Ammon's horn (tissue), 1 donor: ENCODE measurements at regions not wholly inside any gene's neighbourhood (a gene's known extent, or its start where the extent isn't known, plus 50 kb on each side); places are given as distances from the start of the nearest gene placed in this dataset.

Experiments
- DNase-seq: peaks from one replicate; pipeline ENCODE4 v3.0.0-alpha.2; 2016; ENCODE audit warnings: low spot score

GRCh38 chr15:69505956-69506556, 53.4 kb downstream of the RPLP1 start:
- DNase-seq = no peak

DNA sequence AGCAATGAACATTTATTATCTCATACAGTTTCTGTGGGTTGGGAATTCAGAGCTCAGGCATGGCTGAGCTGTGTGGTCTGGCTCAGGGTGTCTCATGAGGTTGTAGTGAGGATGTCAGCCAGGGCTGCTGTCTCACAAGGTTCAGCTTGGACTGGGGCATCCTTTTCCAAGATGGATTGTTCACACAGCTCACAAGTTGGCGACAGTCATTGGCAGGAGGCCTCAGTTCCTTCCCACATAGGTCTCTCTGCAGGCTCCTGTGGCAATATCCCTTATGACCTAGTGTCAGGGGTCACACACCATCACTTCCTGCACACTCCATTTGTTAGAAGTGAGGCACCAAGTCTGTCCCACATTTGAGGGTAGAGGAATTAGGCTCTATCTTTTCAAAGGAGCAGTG, 56.0 kb downstream of the RPLP1 start:
- DNase-seq = no peak

DNA sequence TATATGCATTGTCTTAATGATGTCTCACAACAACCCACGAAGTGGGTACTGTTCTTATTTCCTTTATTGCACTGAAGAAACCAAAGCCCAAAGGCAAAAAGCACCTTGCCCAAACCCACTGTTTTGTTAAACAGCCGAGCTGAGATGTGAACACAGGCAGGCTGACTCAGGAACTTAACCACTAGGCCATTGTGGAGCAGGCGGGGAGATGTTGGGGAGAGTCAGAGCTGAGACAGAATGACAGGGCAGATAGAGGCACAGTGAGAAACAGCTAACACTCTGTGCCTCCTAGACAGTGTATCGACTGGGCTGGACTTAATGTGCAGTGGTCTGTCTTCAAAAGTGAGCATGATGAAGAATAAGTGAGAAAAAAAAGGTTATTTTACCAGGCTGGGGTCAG, 56.5 kb downstream of the RPLP1 start:
- no peak for DNase-seq

- no peak for DNase-seq
Observed at GRCh38 chr15:69510556-69510955, 57.9 kb downstream of the RPLP1 start.

- DNase-seq = no peak
Observed at GRCh38 chr15:69511015-69511414, 58.4 kb downstream of the RPLP1 start.

DNA sequence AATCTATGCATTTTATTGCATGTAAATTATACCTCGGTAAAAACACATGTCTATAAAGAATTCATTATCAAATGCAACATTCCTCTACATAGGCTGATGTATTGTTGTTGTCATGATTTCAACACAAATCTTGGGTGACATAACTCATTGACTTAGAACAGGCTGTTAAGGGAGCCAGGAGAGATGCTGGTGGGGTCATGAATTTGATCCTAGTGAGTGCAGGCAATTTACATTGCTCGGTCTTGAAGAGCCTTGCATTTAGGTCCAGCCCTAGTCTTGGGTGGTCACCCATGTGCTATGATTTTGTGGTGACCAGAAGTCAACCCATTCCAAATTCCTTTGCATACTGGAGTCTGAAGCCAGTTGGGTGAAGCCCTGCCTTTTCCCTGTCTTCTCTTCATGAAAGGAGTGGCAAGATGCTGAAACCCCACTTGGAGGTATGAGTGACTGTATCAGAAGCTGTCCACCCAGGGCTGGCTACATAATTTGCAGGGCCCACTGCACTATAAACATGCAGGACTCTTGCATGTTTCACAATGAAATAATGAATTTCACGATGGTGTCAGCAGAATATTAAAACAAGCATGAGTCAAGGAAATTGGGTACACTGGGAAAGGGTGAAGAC, 59.2 kb downstream of the RPLP1 start:
- DNase-seq = no peak

DNA sequence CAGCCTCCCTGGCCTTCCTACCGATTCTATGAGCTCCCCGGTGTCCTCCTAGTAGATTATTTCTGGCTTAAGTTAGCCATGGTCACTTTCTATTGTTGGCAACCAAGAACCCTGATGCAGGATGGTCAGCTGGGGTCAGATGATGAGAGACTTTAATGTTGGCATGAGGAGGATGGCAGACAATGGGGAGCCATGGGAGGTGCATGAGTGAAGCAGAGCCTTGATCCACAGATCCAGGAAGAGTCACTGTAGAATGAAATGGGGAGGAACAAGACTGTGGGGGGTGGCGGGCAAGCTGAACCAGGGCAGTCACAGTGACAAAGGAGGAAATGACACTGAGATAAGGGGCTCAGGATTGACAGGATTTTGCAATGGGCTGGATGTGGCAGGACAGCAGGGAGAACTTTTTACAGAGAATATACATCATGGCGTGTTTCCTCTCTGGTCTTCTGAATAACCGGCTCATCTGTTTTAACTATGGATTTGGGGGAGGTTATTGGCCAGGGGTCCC, 60.9 kb downstream of the RPLP1 start:
- DNase-seq = no peak

GRCh38 chr15:69513986-69514385, 61.4 kb downstream of the RPLP1 start:
- no peak for DNase-seq

DNA sequence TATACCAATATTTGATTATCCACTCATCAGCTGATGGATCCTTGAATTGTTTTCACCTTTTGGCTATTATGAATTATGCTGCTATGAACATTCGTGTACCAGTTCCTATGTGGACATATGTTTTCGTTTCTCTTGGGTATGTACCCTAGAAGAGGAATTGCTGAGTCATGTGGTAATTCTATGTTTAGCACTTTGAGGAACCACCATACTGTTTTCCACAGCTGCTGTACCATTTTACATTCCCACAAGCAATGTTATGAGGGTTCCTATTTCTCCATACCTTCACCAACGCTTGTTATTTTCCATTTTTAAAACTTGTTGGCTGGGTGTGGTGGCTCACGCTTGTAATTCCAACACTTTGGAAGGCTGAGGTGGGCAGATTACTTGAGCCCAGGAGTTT, 62.9 kb downstream of the RPLP1 start:
- DNase-seq = no peak

GRCh38 chr15:69515926-69516325, 63.3 kb downstream of the RPLP1 start:
- DNase-seq = no peak

DNA sequence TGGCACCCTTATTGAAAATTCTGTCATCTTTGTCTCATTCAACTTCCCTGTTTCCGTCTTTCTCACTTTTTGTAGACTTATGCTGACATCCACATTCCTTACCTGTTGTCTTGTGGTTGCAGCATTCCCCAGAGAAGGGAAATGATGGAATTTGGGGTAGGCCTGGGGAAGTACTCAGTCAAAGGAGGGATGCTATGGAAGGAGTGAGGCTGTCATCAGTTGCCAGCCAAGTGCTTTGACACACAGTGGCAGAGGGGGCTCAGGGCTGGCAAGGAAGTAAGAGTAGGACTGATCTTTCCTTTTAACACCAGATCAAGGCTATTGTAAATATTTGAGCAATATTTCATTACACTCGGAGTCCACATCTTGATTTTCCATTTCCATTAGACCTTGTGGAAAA, 64.4 kb downstream of the RPLP1 start:
- DNase-seq = no peak

GRCh38 chr15:69518806-69519205, 66.2 kb downstream of the RPLP1 start:
- no peak for DNase-seq

- DNase-seq = no peak
Observed at GRCh38 chr15:69520067-69520466, 67.4 kb downstream of the RPLP1 start.

- no peak for DNase-seq
Observed at GRCh38 chr15:69522361-69522760, 69.7 kb downstream of the RPLP1 start.

DNA sequence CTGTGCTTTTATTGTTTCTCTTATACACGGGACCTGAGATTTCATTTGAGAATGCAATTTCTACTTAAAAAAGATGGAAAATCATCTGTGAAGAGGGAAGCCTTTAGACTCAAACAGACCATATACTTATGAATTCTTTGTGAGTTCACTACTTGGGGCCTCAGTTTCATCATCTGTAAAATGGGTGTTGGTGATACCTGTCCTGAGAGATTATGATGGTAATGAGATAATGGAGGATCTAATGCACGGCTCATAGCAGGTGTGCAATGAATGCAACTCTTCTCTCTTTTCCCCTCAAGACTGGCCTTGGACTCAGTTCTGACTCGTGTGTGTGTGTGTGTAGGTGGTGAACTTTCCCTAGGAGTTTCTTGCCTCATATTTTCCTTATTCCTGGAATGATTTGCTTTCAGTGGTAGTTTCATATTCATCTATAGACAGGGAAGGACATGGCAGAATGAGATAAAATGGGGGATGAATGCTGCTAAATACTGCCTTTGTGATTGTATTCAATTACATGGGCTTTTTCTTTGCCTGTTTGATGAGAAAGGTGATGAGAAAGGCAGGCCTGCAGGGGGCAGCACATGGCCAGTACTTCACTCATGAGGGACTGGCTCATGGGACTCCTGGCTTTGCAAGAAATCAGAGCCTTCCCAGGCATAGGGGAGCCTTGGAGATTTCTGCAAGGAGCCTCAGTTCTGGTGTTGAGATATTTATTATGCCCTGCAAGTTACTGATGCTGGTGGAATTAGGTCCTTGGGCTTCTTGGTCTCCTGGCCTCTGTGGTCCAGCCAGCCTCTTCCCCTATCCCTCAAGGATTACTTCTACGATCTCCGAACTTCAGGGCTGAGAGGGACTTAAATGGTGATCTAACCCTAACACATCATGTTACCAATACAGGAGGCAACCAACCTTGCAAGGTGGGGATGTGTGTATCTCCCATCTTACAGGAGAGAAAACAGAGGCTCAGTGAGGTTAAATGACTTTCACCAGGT, 70.7 kb downstream of the RPLP1 start:
- peak; percentile 89 for DNase-seq

GRCh38 chr15:69524296-69524695, 71.7 kb downstream of the RPLP1 start:
- peak; percentile 31 for DNase-seq

- DNase-seq = peak; percentile 57
Observed at GRCh38 chr15:69524814-69525213, 72.2 kb downstream of the RPLP1 start.

- no peak for DNase-seq
Observed at GRCh38 chr15:69525543-69525942, 72.9 kb downstream of the RPLP1 start.

DNA sequence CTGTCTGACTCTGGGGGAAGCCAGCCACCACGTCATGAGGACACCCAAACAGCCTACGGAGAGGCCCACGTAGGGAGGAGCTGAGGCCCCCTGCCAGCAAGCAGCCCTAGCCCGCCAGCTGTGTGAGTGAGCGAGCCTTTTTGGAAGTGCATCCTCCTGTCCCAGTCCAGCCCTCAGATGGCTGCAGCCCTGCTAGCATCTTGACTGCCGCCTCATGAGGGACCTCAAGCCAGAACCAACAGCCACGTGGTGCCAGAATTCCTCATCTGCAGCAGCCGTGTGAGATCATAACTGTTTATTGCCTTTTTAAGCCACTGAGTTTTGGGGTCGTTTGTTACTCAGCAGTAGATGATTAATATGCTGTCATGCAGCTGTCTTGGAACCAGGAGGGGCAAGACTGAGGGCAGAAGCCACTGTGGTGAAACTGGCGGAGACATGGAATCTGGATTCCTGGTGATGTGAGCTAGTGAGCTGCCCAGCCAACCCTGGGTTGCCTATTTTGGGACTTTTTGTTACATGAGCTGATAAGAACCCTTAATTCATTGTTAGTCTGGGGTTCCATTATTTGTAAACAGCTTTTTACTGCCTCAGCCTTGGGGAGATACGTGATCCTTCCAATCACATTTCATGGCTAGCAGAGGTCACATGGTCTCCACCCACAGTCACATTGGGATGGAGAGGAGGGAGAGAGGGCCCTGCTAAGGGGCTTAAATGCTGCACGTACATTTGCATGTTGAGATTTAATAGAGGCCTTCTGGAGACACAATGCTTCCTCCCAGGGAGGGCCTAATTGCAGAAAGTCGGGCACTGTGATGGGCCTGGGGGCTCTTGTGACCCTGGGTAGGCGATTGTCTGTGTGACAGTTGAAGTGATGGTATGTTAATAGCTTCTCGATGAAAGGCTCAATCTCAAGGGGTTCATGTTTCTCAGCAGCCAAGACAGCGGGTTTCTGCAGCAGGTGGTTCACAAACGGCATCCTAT, 73.8 kb downstream of the RPLP1 start:
- no peak for DNase-seq

DNA sequence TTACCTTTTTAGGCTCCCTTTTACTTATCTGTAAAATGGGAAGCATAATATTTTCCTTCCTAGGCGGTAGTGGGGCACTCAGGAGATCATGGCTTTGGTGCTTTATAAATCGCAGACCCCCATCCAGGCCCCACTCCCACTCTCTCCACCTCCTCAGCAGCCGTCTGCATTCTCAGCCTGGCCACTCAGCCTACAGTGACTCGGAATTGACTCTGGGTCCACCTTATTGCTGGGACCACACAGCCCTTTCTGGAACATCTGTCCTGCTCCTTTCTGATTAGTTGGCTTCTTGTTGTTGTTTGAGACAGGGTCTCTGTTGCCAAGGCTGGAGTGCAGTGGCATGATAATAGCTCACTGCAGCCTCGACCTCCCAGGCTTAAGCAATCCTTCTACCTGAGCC, 76.5 kb downstream of the RPLP1 start:
- no peak for DNase-seq

DNA sequence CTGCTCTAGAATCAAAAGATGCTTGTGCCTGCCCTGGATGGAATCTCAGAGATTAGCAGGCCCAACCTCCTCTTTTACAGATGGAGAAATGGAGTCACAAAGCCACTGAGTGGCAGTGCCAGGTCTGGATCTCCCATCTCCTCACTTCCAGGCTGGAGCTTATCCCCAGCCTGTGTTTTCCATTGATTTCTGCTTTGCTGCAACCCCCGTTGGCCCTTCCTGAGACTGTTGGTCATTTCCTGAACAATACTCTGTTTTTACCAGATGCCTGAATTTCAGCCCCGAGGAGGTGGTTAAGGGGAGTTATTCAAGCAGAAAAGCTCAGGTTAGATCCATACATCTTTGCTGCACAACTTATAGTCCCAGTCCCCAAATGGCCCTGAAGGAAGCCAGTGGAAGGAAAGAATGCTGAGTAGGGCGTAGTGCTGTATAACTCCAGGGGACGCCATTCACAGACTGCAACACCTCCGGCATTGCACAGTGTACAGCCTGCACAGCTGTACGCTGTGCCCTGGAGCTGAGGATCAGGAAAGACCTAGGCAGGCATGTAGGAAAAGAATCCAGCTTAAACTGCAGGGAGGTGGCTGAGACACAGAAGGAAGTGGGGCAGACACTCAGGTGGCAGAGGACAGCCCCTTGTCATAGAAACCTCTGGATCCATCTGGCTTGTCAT, 77.5 kb downstream of the RPLP1 start:
- no peak for DNase-seq
